ENCODE measurements at regions not wholly inside any gene's neighbourhood (a gene's known extent, or its start where the extent isn't known, plus 50 kb on each side); places are given as distances from the start of the nearest gene placed in this dataset.
A peak's percentile ranks its signal among the peaks of the same experiment; 100 is the strongest.
"Not testable (repeated sequence)": the region's sequence is repeated elsewhere in the genome, so short reads cannot be mapped to it uniquely, and the experiment has no call there.

GRCh38 chr16:79402920-79403319 is 197.6 kb downstream of the MAF start:
- no peak for DNase-seq

GRCh38 chr16:79402356-79402755 is 198.2 kb downstream of the MAF start:
- no peak for DNase-seq

DNA sequence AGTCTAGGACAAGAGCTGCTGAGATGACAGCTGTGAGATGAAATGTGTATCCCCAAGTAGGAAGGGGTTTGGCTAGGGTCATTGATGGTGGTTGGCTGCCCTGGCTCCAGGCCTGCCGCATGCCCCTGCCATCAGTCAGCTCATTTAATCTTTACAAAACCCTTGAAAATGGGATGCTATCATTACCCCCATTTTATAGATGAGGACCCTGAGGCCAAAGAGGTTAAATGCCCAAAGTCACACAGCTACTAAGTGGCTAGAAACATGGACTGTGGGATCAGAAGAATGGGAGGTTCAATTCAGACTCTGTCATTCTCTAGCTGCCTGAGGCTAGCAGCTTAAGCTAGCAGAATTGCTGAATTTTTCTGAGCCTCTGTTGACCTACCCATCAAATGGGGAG is 198.8 kb downstream of the MAF start:
- DNase-seq: no peak

DNA sequence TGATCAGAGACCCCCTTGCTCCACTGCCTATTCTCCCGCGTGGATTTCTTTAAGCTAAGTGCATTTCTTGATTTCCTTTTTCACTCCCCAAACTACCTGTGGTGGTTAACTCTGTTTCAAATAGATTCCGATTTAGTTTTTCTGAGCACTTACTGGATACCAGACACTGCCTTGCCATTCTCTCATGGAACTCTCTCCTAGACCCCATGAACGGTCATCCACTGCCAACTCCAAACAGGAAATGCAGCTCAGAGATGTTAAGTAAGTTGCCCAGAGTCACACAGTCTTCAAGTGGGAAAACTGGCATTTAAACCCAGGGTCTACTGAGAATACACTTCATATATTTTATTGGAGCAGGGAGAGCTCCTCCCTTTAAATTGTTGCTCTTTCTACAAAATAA is 199.4 kb downstream of the MAF start:
- DNase-seq: no peak

- DNase-seq: no peak
Observed at GRCh38 chr16:79400462-79401149, 199.9 kb downstream of the MAF start.

DNA sequence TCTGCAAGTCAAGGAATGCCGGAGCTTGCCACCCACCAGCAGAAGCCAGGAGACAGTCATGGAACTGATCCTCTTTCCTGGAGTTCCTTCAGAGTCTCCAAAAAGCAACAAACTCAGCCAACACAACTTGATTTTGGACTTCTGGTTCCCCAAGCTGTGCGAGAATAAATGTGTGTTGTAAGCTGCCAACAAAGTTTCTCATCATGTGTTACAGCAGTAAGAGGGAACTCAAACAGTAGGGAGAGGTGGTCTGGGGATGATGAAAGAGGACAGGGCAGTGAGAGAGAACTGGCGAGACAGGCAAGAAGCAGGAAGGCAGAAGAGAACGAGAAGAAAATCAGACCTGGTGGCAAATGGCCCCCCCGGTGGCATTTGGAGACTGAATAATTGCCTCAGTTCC is 204.9 kb downstream of the MAF start:
- no peak for DNase-seq

DNA sequence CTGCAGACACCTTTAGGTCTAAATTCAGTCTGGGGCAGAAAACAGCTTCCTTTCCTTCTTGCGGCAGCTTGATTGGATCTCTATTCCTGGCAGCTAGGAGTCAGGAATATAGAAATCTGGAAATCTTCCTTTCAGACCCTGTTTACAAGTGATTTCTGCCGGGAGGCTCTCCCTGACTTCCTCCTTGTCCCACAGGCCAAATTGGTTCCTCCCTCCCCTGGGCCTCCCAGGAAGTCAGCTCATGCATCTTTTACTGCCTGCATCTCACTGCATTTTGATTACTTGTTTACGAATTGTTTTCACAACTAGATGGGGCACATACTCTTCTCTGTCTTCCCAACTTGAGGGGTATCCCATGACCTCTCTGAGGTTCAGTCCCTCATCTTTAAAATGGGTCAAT is 206.3 kb downstream of the MAF start:
- DNase-seq: no peak

DNA sequence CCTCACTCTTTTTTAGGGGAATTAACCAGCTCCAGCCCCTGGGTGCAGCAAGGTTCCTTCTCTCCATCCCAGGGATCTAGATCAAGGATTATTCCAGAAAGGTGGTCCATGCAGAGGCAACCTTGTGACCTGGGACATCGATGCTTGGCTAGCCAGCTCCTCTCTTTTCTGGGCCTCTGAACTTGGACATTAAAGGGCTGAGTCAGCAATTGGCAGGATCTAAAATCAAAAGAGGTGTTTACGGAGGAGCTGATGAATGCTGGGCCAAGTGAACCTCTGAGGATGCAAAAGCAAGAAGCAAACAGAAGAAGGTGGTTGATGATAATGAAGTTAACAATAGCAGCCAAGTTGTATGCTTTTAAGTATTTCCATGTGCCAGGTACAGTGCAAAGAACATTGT is 207.0 kb downstream of the MAF start:
- no peak for DNase-seq

DNA sequence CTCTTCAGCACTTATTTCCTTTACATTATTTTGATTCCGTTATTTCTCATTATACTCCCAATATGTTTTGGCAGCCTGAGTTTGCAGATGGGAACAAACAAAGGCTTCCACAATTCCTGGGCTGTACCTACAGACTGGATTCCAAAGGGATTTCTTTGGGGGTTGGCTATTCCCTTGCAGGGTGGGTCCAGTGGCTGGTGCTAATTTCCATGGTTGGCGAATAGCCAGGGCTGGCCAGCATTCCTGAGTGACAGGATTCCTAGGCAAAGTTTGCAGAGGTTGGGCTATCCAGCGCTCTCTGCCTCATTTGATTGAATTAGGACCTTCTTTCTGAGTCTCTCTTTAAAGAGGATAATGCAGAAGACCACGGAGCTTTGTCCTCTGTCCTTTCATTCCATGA is 207.4 kb downstream of the MAF start:
- DNase-seq: no peak

GRCh38 chr16:79392081-79392480 is 208.5 kb downstream of the MAF start:
- DNase-seq: no peak

DNA sequence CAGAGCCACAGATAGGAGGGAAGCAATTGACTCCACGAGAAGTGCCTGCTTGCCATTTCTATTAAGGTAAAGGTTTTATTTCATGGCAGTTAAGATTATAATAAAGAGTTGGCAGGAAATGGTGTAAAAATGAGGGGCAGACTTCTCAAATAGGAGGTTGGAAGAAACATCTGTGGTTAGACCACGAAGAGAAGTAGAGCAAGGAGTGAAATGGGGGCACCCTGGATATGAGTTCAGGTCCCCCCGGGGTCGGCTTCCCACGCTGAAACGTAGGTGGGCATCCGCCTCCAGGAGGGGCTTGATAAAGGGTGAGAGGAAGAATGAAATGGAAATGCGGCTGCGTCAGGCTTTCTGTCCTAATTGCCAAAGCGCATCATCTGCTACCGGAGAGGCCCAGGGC is 209.1 kb downstream of the MAF start:
- DNase-seq: no peak

DNA sequence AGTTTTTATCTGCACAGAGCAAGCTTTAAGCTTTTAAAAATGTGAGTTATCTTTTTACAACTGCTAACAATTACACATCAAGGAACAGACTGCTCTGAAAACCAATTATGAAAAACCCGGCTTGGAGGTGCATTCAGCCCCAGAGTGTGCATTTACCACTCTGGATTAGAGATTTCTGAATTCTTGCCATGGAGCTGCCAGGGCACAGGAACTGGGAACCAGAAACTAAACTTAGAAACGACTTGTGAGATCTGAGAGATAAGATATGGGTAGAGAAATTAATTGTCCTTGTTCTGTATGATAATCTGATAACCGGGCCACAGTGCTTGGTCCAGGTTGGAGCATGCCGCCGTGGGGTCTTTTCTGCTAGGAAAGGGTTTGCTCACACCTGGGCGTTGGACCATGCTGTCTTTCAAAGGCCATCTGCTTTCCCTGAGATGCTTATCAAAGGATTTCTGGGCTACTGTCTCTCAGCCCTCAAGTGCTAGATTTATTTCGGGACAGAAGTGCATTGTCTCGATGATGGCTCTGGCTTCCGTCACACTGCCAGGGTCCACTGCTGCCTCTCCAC is 210.0 kb downstream of the MAF start:
- no peak for DNase-seq

DNA sequence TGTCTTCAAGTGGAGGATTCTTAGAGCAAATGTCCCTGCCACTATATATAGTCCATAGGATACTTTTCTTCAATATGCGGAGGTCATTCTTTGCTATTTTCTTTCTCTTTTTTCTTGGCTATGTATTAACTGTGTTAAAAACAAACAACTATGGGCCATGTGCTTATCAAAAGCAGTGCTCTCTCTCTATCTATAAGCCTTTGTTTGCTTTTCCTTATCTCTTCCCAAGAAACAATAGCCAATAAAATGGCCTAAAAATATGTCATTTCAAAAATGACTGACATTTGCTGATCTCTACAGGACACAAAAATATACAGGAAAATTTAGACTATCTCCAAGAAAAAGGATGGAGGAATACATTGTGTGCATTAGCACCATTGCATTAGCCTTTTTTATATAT is 212.1 kb downstream of the MAF start:
- DNase-seq: no peak

GRCh38 chr16:79386299-79386698 is 214.2 kb downstream of the MAF start:
- DNase-seq: no peak

GRCh38 chr16:79381603-79382042 is 218.9 kb downstream of the MAF start:
- peak in 1 of 2 donors; percentile 8 for DNase-seq

DNA sequence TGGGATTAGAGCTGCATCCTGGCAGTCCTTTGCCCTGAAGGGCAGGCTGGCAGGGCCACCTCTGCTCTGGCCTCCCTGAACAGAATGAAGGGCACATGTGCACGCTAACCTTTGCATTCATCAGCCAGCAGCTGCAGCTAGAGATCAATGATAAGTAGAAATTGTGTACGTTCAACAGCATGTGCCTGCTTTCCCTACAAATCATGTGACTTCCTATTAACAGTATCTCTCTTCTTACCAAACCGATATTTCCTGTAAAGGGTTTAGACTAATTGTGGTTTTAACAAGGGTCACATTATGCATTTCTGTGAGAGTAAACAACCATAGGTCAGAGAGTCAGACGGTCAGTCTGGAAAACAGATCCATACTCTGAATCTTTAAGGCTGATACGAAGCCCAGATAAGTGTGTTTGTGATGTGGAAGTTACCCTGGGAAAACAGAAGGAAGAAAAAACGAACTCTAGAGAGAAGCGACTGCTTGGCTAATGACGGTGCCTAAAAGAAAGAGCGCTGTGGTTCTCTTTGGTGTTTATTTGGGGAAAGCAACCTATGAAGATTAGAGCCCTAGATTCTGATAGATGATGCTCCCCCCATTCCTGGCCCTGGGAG is 219.4 kb downstream of the MAF start:
- peak; percentile 23 to 35 for DNase-seq

DNA sequence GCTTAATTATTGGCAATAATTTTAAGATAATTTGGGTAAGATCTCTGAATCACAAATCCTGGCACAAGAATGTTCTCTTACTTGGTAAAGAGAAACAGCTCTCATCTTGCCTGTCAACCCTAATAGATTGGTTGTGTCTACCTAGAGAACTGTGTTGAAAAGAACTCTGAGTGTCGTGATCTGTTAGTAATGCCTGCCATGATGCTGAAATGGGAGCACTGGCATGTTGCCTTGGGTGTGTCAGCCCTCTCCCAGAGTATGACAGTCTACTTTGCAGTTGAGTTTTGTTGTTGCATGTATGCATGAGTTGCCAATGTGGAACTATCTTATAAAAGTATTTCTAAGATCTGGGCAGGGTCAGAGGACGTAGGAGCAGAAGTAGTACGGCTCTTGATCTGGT is 221.4 kb downstream of the MAF start:
- DNase-seq: no peak

DNA sequence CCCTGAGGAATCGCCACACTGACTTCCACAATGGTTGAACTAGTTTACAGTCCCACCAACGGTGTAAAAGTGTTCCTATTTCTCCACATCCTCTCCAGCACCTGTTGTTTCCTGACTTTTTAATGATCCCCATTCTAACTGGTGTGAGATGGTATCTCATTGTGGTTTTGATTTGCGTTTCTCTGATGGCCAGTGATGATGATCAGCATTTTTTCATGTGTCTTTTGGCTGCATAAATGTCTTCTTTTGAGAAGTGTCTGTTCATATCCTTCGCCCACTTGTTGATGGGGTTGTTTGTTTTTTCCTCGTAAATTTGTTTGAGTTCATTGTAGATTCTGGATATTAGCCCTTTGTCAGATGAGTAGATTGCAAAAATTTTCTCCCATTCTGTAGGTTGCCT is 223.5 kb downstream of the MAF start:
- DNase-seq: not testable (repeated sequence)

GRCh38 chr16:79375351-79375750 is 225.2 kb downstream of the MAF start:
- no peak for DNase-seq

DNA sequence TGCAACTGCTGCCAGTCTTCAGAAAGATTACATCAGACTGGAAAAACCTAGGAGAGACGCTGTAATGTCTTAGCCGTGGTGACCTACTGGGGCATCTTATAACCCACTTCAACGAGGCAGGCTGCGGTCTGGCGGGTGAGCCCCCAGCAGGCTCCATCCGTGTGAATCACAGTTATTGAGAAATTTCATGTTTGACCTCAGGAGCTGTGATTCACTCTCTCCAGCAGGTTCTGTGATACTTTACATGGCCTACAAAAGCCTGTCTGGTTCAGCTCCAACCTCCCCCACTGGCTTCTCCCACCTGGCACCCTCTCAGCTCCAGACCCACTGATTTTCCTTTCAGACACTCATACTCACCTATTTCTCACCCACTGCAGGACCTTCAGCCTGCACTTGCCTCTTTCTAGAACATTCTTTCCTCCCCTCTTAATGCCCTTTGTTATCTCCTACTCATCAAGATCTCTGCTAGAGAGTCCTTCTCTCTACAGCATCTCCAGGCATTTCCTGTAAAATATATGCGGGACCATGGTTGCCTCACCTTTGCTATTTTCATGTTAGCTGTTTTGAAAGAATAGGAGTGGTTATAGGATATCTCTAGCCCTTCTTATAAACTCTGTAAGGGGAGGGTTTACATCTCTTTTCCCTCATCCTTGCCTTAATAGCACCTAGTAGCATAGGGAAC is 227.9 kb downstream of the MAF start:
- DNase-seq: peak; percentile 17 to 30

DNA sequence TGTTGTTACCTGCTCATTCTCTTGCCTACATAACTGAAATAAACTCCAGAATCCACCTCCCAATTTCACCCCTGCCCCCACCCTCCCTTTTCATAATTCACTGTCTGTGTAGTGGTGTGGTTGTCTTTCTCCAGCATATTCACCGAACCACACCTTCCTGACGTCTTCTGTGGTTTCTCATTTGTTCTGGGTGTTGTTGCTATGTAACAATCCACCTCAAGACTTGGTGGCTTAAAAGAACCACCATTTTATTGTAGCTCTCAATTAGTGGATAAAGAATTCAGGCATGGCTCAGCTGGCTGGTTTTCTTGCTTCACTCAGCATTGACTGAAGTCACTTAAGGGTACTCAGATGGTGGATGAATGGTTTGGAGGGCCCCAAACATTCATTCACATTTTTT is 229.8 kb downstream of the MAF start:
- DNase-seq: no peak

- no peak for DNase-seq
Observed at GRCh38 chr16:79369796-79370195, 230.7 kb downstream of the MAF start.

GRCh38 chr16:79367822-79368221 is 232.7 kb downstream of the MAF start:
- DNase-seq: no peak

DNA sequence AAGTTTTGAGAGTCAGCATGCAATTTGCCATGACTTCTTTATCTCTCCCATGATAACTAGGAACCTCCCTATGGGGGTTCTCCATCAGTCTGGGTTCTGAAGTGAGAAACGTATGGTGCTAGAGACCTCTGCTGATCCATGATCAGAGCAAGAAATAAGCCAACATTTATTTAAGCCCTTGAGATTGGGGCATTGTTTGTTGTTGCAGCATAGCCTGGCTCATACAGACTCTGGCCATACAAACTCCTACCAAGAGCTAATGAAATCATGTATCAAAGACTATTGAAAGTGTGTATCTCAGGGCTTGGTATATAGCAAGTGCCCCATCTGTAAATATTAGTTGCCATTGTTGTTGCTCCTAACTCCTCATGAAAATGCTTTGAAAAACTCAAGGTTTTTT is 233.9 kb downstream of the MAF start:
- DNase-seq: no peak
